WTC11 (cell line): ENCODE measurements at regions not wholly inside any gene's neighbourhood (a gene's known extent, or its start where the extent isn't known, plus 50 kb on each side); places are given as distances from the start of the nearest gene placed in this dataset.

ENCODE experiments used
- CTCF ChIP-seq: fragments of 200-600 bp; IDR thresholded peaks from 2 replicates; pipeline ENCODE4 v1.8.0; 2022; ENCODE audit warnings: antibody characterized with exemption
- HMGXB4 ChIP-seq: sonication (generic); formaldehyde crosslinking; IDR thresholded peaks from 2 replicates; pipeline ENCODE4 v1.8.1; 2023; ENCODE audit warnings: mild to moderate bottlenecking, moderate library complexity, missing genetic modification reagents
- NR2C2 ChIP-seq: sonication (generic); formaldehyde crosslinking; IDR thresholded peaks from 2 replicates; pipeline ENCODE4 v1.8.0; 2022; ENCODE audit warnings: mild to moderate bottlenecking, missing genetic modification reagents
- RELA ChIP-seq: sonication (generic); formaldehyde crosslinking; IDR thresholded peaks from 2 replicates; pipeline ENCODE4 v1.8.1; 2022; ENCODE audit warnings: missing genetic modification reagents, mild to moderate bottlenecking, borderline replicate concordance
- USF2 ChIP-seq: sonication (generic); formaldehyde crosslinking; IDR thresholded peaks from 2 replicates; pipeline ENCODE4 v1.8.1; 2023; ENCODE audit warnings: mild to moderate bottlenecking, missing genetic modification reagents, moderate library complexity
- TF ChIP-seq, protein P1 (sequence below): fragments of 250-450 bp; sonication (Bioruptor Pico); IDR thresholded peaks from 2 replicates; pipeline ENCODE4 v1.8.0; 2021; ENCODE audit warnings: mild to moderate bottlenecking

- TF ChIP-seq CTCF (no peak), USF2 (CRISPR knock-in tag) (no peak), RELA (CRISPR knock-in tag) (no peak), HMGXB4 (CRISPR knock-in tag) (no peak), NR2C2 (CRISPR knock-in tag) (no peak)
- TF ChIP-seq, protein P1, sequence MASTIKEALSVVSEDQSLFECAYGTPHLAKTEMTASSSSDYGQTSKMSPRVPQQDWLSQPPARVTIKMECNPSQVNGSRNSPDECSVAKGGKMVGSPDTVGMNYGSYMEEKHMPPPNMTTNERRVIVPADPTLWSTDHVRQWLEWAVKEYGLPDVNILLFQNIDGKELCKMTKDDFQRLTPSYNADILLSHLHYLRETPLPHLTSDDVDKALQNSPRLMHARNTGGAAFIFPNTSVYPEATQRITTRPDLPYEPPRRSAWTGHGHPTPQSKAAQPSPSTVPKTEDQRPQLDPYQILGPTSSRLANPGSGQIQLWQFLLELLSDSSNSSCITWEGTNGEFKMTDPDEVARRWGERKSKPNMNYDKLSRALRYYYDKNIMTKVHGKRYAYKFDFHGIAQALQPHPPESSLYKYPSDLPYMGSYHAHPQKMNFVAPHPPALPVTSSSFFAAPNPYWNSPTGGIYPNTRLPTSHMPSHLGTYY (CRISPR knock-in tag): no peak
These were observed 521.0 kb upstream of the IGFBP7 start for GRCh38 chr4:57631147-57631546.
